Nucleus accumbens (tissue), 56 donors: ENCODE measurements at regions not wholly inside any gene's neighbourhood (a gene's known extent, or its start where the extent isn't known, plus 50 kb on each side); places are given as distances from the start of the nearest gene placed in this dataset.

Experiments used
- DNase-seq, 56 donors: peaks; one replicate each; lab custom pipeline; 2025; lab: John Stamatoyannopoulos, UW

DNA sequence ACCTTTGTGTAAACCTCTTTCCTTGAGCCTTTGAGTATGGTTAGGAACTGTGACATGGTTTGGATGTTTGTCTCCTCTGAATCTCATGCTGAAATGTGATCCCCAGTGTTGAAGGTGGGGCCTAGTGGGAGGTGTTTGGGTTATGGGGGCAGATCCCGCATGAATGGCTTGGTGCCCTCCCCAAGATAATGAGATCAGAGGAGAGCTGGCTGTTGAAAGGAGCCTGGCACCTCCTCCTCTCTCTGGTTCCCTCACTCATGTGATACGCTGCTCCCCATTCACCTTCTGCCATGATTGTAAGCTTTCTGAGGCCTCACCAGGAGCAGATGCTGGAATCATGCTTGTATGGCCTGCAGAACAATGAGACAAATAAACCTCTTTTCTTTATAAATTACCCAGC is 1110.2 kb downstream of the CDH11 start:
- no peak for DNase-seq

DNA sequence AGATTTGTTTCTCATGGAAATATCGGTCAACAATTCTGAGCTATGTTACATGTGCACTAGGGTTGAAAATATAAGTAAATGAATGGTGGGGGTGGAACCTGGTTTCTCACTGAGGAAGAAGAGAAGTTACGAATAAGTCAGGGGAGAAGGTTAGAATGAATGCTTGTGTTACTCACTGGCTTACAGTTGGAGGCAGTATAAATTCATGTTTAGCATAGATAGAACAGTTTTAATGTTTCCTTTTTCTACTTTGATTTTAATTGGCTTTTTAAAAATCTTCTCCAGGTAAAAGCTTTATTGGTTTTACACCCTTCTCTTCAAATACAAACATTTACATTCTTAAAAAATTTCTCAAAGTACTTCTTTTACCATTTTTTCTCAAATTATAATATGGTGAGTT is 1113.7 kb downstream of the CDH11 start:
- DNase-seq: no peak

DNA sequence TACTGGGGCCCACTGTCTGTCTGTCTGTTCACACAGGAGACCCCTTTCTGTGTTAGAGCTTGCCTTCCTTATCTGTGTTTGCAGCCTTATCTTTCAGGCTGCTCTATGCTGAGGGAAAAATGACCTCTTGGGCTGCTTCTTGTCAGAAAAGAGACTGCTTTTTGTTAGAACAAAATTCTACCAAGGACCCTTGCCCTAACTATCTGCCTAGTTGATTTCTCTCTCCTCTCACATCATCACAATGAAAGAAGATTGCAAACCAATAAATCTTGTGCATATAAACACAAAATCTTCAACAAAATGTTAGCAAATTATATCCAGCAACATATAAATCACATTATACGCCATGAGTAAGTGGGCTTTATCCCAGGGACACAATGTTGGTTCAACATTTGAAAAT is 1117.7 kb downstream of the CDH11 start:
- no peak for DNase-seq

DNA sequence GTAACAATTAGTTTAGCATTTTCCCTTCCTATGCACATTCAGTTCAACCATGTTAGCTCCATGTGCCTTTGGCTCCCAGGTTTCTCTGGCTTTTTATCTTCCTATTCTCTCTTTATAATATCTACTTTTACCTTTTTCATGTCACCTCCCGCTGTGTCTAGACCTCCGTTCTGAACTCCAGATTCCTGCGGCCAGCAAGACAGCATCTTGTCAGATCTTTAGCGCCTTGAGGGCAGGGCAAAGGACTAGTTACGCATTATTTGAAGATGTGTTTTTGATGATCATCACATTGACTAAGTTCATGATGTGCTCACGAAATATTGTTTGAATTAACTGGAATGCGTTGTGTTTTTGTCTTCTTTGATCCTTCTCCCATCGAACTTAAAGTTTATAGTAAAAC is 1126.8 kb downstream of the CDH11 start:
- no peak for DNase-seq

DNA sequence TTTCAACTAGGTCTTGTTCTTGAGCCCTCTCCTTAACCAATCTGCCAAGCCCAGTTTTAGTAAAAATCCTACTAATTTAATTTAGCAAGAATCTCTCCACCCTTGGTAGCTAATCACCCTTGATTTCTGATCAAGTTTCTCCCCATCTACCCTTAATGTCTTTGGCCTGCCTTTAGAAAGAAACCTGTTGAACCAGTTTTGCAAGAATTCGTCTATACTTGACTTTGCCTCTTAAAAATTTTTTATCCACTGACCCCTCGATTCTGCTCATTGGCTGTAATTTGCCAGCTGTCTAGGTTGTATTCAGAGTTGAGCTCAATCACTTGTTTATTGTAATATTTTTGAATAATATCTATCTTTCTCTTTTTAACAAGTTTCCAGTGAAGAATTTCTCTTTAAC is 1138.5 kb downstream of the CDH11 start:
- DNase-seq: no peak

DNA sequence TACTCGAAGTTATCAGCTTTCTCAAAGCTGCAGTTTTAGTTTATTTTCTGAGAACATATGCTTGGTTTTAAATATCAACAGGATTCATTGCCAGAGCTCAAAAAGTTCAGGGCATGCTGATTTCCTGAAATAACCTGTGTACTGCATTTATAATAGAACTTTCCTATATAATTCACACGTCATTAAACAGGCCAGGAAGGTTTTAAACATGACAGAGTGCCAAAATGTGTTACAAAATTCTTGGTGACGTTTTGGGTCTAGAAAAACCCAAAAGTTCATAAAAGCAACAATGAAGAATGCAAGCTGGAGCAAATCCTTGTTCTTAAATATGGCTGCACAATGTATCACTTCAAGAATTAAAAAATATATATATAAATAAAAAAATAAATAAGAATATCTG is 1139.1 kb downstream of the CDH11 start:
- no peak for DNase-seq

DNA sequence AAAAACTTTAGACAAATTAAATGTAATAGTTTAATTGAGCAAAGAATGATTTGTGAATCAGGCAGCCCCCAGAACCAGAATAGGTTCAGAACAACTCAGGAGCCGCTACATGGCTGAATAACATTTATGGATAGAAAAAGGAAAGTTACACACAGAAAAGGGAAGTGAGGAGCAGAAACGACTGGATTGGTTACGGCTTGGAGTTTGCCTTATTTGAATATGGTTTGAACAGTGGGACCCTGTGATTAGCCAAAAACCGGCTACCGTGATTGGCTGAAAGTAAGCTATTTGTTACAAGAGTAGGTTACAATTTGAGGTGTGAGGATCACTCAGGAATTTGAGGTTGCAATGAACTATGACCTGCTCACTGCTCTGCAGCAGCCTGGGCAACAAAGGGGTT is 1139.8 kb downstream of the CDH11 start:
- DNase-seq: peak in 1 of 56 donors; percentile 0

DNA sequence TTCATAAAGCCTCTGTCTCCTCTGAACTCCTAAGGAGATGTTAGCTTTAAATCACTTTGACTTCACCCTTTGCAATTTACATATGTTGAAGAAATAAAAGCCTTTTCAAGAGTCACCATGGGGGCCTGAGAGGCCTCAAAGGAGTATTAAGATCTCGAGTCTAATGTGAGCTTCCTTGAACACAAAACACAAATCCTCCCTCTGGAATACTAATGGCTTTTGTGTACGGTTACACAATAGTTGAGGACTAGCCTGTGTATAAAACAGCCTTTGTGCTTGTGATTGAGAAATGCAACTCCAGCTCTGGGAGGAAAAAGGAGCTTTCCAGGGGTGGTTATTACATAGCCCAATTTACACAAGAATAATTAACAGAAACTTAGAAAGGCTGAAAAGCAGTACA is 1140.2 kb downstream of the CDH11 start:
- DNase-seq: peak in 1 of 56 donors; percentile 0

DNA sequence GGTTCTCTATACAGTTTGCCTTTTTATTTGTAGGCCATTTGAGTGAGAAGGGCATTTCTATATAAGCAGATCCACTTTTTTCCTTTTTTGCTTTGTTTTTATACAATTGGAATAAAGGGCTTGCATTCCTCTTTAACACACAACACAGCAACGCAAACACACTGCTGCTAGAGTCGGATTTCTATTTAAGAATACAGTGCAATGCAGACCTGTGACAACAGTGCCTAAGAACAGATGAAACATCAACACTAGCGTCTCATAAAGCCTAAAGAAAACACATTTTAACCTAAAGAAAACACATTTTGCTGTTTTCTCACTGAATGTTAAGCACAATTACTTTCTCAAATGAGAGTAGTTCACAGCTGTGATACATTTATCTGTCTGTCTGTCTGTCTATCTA is 1141.1 kb downstream of the CDH11 start:
- DNase-seq: no peak

DNA sequence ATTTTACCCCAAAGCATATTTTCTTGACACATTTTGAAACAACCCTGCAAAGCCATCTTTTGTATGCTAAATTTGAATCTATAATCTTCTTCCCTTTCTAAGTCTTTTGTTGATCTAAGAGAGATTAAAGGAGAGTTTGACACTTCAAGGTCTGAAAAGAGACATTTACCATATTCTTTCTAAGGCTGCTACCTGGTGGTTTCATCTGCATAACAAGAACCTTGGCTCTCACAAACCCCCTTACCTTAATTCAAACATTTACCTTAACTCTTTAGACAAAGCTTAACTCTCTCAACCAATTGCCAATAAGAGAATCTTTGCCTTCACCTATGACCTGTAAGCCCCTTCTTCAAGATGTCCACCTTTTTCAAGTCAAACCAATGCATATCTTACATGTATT is 1143.6 kb downstream of the CDH11 start:
- DNase-seq: no peak

DNA sequence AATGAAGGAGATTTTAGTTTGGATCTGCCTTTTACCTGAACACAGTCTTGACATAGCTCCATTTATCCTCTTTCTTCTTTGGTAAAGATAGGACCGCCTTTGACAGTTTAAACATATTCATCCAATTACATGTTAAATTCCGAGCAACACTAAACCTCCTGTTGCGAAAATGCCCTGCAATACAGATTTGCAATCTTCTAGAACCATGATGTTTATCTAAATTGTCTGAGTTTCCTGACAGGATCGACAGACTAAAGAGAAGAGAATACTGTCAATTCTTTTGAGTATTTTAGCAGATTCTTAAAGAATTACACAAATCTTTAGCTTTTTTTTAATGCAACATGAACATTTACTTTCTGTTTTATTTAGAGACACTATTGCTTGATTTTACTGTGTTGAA is 1145.5 kb downstream of the CDH11 start:
- DNase-seq: no peak

DNA sequence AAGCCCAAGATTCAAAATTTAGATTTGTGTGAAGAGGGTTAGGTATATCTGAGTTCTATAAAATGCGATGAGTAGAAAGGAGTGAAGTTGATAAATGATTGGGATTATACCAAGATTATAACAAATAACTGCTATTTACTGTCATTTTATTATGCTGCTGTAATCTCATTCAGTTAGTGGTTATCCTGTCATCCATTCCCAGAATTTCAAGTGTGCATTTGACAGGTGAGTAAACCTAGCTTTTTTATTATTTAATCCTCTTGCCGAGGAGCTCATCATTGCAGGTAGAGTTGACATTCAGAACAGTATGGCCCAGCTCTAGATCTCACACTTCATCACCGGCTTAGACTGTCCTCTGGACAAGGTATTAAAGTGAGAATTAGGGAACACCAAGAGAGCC is 1146.2 kb downstream of the CDH11 start:
- no peak for DNase-seq

DNA sequence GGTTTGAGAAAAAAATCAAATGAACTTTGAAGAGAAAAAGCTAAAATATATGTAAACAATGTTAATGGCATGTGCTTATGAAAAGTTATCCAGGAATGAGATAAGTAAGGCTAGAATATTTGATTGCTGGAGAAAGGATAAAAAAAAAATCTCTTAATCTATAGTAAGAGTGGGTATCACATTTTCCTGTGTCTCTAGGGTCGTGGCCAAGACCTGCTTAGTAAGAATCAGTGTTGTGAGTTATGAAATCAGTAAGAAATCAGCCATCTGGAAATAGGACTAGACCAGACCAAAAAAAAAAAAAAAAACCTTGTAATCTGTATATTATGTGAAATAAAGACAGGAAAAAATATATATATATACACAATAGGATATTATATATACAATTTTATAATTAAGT is 1153.9 kb downstream of the CDH11 start:
- DNase-seq: no peak

DNA sequence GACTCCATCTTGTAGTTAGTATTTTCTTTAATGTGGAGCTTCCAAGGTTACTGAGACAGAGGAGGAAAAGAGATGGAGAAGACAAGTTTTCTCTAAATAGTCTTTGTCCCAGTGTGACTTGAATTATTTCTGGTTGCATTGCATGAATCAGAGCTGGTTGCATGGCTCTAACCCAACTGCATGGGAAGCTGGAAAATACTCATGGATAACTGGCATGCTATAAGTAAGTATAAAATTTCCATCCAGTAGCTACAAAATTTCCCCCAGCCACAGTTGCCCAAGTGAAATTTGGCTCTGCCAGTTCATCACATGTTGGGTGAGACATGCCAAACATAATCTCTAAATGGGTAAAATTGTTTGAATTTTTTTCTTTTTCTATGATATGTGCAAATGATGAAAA is 1161.5 kb downstream of the CDH11 start:
- no peak for DNase-seq

DNA sequence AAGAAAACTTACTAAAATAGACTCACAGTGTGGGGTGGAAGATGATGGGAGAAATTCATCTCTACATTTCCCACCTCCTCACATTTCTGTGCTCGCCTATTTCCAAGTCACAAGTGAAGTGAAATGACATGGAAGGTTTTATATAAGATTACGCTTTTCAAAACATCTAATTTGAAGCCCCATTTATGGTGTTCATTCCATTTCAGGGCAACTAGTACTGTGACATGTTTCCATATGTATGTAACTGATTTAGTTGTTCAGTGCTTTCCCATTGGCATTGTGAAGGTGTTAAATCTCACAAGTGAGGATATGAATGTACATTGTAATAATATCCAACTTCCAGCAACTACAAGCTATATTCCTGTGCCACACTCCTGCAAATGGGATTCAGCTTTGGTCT is 1174.8 kb downstream of the CDH11 start:
- DNase-seq: no peak

DNA sequence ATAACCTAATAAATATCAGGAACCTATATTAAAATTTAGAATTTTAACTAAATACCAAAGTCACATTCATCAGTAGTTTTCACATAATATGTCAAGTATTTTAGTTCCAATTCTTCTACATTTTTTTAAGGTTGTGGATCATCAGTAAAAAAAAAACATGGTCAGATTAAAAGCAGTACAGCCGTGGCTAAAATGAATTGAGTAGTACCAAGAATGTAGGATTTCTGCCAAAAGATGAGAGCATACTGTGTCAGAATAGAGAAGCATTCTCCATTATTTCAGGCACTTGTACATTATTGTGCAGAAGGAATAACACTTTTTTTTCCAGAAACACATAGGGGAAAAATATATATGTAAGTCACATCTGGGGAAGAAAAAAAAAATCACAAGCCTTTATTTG is 1176.1 kb downstream of the CDH11 start:
- no peak for DNase-seq

DNA sequence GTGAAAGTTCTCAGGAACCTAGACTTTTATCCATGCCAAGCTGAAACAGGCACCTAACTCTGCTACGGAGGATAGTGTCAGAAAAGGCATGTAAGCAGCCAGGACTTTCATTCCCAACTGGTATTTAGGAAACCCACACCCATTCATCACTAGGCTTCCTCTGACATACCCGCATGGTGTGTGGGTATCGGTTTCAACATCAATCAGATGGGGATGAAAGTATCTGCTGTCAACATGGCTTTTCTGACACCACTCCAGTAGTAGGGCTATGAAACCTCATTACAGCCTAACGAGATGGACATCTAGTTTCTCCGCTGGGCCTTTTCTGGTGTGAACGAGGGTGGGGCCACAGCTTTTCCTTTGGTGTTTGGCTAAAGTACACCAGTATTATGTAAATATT is 1178.3 kb downstream of the CDH11 start:
- DNase-seq: no peak

DNA sequence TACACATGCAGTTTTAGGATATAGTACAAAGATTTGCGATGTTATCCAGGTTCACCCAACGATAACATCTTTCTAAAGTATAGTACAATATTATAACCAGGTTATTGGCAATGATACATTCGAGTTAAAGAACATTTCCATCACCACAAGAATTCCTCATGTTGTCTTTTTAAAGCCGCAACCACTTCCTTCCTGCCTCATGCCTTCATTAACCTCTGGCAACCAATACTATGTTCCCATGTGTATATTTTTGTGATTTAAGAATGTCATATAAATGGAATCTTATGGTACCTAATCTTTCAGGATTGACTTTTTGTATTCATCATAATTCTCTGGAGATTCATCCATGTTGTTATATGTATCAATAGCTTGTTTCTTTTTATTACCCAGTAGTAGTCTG is 1183.2 kb downstream of the CDH11 start:
- DNase-seq: no peak

DNA sequence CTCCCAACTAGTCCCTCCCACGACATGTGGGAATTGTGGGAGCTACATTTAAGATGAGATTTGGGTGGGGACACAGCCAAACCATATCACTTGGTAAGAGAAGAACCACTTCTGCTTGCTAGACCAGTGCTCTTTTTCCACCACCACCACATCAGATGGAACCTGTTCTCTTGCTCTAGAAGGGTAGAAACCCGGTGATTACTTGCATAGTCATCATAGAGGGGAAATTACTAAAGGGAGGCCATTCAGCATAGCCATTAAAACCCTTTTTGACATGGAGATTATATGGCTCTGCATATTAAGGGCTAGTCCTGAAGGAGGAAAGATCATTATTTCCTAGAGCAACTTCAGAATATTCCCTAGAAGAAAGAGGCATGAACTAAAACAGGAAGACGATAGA is 1188.0 kb downstream of the CDH11 start:
- DNase-seq: no peak

DNA sequence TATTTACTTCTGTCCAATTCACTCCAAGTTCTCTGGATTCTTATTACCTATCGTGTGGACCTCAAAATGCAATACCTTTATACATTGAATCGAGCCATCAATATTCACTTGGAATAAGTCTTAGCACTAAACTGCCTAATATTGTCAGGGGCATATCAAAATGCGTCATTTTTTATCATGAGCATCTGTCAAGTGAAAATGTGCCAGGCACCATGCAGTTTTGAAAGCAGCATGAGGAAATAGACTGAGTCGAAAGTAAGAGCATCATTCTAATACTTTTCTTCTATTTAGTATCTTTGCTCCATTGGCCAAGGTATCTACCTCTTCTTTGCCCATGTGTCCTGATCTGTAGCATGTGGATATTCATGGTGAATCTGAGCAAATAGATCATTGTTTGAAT is 1193.4 kb downstream of the CDH11 start:
- DNase-seq: no peak

DNA sequence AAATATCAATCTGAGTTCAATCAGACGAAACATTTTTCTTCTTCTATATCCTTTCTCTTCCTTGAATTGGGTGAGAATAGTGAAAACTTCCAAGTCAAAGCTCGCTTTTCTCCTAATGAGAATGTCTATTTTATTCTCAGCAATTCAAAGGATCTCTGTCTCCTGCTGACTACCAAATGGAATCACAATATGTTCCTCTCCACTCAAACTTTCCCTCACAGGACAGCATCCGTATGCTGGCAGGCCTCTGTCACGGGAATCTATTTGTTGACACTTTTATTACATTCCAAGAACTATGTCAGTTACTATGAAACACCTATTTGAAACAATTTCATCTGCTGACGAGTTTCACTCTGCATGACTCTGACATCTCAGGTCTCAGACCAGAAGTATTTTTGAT is 1196.6 kb downstream of the CDH11 start:
- no peak for DNase-seq

DNA sequence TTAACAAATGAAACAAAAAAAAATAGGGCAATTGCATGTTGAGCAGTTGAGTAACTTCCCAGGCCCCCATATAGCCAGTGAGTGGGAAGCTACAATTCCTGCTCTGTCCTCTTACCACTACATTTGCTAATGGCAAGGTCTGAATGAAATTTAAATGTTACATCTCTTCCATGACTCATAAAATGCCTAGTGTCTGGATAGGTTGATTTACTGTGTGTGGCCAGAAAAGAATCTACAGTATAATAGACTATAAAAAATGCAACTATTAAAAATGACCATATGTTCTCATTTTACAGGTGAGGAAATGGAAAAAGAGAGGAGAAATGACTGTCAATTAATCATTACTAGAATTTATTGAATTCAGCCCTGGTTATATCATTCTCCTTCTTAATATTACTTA is 1199.3 kb downstream of the CDH11 start:
- no peak for DNase-seq

DNA sequence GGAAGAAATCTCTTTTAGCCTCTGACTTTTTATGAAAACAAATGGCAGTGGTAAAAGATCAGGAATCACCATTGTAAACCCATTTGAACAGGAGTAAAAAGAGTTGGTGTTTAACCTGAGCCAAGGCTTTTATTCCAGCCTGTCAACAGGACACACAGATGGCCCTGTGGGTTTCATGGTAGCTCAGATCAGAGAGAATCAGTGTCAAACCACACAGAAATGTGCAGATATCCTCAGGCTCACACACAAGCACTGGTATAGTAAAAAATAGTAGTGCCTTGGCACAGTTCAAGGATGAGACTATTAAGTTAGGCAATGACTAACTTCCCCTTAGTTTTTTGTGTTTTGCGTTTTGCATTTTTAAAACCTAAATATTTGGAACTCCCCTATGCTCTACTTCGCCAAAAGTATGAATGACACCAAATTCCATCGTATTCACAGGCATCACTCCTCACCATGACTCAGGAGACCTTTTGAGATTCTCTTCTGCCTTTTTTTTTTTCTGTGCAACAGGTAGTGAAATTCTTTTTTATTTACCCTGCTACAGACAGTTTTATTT is 1200.0 kb downstream of the CDH11 start:
- DNase-seq: no peak

DNA sequence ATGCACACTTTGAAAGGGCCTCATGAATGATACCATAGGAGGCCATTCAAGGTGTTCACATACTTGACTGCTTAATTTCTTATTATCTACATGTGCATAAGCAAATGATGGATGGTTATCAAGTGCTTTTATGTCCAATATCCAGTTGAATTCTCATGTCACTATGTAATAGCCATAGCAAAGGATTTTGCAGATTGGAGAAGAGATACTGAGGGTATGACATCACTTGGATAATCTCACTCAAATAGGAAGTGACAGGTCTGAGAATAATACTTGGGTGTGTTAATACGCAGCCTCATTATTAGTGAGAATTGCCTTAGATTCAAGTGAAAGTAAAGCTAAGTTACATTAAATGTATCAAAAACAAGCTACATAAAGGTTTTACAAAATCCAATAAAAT is 1208.6 kb downstream of the CDH11 start:
- DNase-seq: no peak
